ENCODE measurements at regions not wholly inside any gene's neighbourhood (a gene's known extent, or its start where the extent isn't known, plus 50 kb on each side); places are given as distances from the start of the nearest gene placed in this dataset.

DNA sequence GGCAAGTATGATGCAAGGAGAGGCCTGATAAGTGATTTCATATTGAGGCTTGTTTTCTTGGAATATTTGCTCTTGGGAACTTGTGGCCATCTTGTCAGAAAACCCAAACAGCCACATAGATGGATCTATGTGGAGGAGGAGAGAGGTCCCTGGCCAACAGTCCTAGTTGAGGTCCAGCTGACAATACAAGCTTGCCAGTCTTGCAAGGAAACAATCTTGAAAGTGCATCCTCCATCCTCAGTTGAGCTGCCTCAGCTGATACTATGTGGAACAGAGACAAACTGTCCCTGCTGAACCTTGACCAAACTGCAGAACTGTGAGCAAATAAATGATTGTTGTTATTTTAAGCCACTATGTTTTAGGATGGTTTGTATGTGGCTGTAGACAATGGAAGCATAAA, 146.4 kb downstream of the TMX1 start:
- TF ChIP-seq ZNF17 (CRISPR knock-in tag; IDR thresholded peaks at IDR 0.05) (no peak), NR3C1 (CRISPR knock-in tag; IDR thresholded peaks at IDR 0.05) (no peak), CCDC6 (CRISPR knock-in tag; IDR thresholded peaks at IDR 0.05) (no peak), SALL2 (CRISPR knock-in tag; IDR thresholded peaks at IDR 0.05) (no peak), GABPB1 (CRISPR knock-in tag; IDR thresholded peaks at IDR 0.05) (no peak), ZNF558 (CRISPR knock-in tag; IDR thresholded peaks at IDR 0.05; ENCODE audit: borderline replicate concordance) (no peak)
- TF ChIP-seq, protein P1, sequence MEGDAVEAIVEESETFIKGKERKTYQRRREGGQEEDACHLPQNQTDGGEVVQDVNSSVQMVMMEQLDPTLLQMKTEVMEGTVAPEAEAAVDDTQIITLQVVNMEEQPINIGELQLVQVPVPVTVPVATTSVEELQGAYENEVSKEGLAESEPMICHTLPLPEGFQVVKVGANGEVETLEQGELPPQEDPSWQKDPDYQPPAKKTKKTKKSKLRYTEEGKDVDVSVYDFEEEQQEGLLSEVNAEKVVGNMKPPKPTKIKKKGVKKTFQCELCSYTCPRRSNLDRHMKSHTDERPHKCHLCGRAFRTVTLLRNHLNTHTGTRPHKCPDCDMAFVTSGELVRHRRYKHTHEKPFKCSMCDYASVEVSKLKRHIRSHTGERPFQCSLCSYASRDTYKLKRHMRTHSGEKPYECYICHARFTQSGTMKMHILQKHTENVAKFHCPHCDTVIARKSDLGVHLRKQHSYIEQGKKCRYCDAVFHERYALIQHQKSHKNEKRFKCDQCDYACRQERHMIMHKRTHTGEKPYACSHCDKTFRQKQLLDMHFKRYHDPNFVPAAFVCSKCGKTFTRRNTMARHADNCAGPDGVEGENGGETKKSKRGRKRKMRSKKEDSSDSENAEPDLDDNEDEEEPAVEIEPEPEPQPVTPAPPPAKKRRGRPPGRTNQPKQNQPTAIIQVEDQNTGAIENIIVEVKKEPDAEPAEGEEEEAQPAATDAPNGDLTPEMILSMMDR (CRISPR knock-in tag; IDR thresholded peaks at IDR 0.05) = no peak
- TF ChIP-seq, protein P2, sequence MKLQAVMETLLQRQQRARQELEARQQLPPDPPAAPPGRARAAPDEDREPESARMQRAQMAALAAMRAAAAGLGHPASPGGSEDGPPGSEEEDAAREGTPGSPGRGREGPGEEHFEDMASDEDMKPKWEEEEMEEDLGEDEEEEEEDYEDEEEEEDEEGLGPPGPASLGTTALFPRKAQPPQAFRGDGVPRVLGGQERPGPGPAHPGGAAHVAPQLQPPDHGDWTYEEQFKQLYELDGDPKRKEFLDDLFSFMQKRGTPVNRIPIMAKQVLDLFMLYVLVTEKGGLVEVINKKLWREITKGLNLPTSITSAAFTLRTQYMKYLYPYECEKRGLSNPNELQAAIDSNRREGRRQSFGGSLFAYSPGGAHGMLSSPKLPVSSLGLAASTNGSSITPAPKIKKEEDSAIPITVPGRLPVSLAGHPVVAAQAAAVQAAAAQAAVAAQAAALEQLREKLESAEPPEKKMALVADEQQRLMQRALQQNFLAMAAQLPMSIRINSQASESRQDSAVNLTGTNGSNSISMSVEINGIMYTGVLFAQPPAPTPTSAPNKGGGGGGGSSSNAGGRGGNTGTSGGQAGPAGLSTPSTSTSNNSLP (IDR thresholded peaks at IDR 0.05; ENCODE audit: low read depth, low read length) = no peak

All from HepG2 (cell line).